Right atrium auricular region (tissue), 2 donors: ENCODE measurements at regions not wholly inside any gene's neighbourhood (a gene's known extent, or its start where the extent isn't known, plus 50 kb on each side); places are given as distances from the start of the nearest gene placed in this dataset.

Experiments used
- DNase-seq: peaks from one replicate; pipeline ENCODE4 v3.0.0-alpha.2; 2019; ENCODE audit warnings: low spot score
- H3K27ac ChIP-seq, 2 donors: fragments of 200-600 bp; sonication (generic); 1 replicate in 1 of 2; 2 replicates in 1 of 2; pipeline ENCODE4 v1.5.1; 2016 to 2019
- H3K27me3 ChIP-seq, 2 donors: fragments of 200-600 bp; sonication (generic); one replicate each; pipeline versions ENCODE4 v1.5.1 to v1.6.0; 2017 to 2019
- H3K36me3 ChIP-seq: fragments of 200-600 bp; sonication (generic); one replicate; pipeline ENCODE4 v1.5.1; 2016
- H3K4me1 ChIP-seq, 2 donors: fragments of 200-600 bp; sonication (generic); one replicate each; pipeline versions ENCODE4 v1.5.1 to v1.6.0; 2017 to 2019
- H3K4me3 ChIP-seq, 2 donors: fragments of 200-600 bp; sonication (generic); 1 replicate in 1 of 2; 2 replicates in 1 of 2; pipeline ENCODE4 v1.5.1; 2017 to 2019; ENCODE audit warnings: mild to moderate bottlenecking in 1 of 2, moderate library complexity in 1 of 2
- H3K9me3 ChIP-seq, 2 donors: fragments of 200-600 bp; sonication (generic); one replicate each; pipeline ENCODE4 v1.5.1; 2019
- TF ChIP-seq, protein P1 (sequence below), 2 donors: fragments of 200-600 bp; sonication (generic); IDR thresholded peaks; one replicate each; pipeline ENCODE4 v1.5.1; 2019; ENCODE audit warnings: antibody characterized with exemption in 2 of 2

- TF ChIP-seq, protein P1, sequence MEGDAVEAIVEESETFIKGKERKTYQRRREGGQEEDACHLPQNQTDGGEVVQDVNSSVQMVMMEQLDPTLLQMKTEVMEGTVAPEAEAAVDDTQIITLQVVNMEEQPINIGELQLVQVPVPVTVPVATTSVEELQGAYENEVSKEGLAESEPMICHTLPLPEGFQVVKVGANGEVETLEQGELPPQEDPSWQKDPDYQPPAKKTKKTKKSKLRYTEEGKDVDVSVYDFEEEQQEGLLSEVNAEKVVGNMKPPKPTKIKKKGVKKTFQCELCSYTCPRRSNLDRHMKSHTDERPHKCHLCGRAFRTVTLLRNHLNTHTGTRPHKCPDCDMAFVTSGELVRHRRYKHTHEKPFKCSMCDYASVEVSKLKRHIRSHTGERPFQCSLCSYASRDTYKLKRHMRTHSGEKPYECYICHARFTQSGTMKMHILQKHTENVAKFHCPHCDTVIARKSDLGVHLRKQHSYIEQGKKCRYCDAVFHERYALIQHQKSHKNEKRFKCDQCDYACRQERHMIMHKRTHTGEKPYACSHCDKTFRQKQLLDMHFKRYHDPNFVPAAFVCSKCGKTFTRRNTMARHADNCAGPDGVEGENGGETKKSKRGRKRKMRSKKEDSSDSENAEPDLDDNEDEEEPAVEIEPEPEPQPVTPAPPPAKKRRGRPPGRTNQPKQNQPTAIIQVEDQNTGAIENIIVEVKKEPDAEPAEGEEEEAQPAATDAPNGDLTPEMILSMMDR (IDR thresholded peaks at IDR 0.05): no peak
- Histone ChIP-seq H3K27ac (no peak overlapping the region), H3K4me1 (no peaks in the 10 kb centered on the region), H3K4me3 (no peak overlapping the region), H3K27me3 (no peaks in the 10 kb centered on the region), H3K36me3 (no peaks in the 10 kb centered on the region), H3K9me3 (no peaks in the 10 kb centered on the region)
- no peak for DNase-seq
These were observed 695.6 kb upstream of the GCFC2 start for GRCh38 chr2:76406134-76406855.

DNA sequence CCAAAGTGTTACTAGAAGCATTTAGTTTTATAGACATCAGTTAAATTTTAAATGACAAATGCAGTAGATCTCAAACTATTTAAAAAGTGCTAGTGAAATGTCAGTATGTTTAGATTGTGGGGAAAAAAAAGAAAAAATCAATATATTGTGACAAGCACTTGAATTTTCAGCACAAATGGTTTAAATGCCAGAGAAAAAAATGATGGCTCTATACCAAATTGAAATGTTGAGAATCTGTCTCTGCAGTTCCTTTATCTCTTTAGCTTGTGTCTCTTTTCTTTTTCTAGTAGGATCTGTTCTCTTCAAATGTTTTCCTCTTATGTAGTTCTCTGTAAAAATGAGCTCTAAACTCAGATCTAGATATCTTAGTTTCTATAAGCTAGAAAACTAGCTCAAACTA is 682.6 kb upstream of the GCFC2 start:
- TF ChIP-seq, protein P1 (IDR thresholded peaks at IDR 0.05): no peak
- no peaks in the 10 kb centered on the region for H3K27me3 ChIP-seq
- no peak for DNase-seq
- no peaks in the 10 kb centered on the region for H3K4me1 ChIP-seq
- H3K27ac ChIP-seq: no peak overlapping the region
- no peaks in the 10 kb centered on the region for H3K36me3 ChIP-seq
- no peak overlapping the region for H3K4me3 ChIP-seq
- H3K9me3 ChIP-seq: no peaks in the 10 kb centered on the region

DNA sequence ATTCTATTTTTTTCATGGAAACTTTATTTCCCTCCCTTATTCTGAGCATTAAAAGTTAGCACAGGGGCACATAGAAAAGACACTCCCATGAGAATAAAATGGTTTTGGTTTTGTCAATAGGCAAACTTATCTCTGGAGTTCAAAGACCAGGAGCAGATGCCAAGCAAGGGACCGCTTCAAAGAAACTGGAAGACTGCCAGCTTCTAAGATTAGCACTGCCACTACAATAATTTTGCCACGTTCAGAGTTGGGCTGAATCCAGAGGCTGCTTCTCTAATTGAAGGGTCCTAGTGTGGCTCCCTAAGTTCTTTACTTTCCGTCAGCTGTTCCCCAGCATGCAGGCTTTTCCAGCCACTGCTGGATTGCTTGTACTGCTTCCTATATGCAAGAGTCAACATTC is 681.0 kb upstream of the GCFC2 start:
- H3K4me1 ChIP-seq: no peaks in the 10 kb centered on the region
- TF ChIP-seq, protein P1 (IDR thresholded peaks at IDR 0.05): no peak
- no peak overlapping the region for H3K4me3 ChIP-seq
- no peak overlapping the region for H3K27ac ChIP-seq
- no peaks in the 10 kb centered on the region for H3K9me3 ChIP-seq
- no peaks in the 10 kb centered on the region for H3K27me3 ChIP-seq
- H3K36me3 ChIP-seq: no peaks in the 10 kb centered on the region
- DNase-seq: no peak

- Histone ChIP-seq H3K4me1 (no peaks in the 10 kb centered on the region), H3K9me3 (no peaks in the 10 kb centered on the region), H3K27ac (no peak overlapping the region), H3K4me3 (no peak overlapping the region), H3K36me3 (no peaks in the 10 kb centered on the region), H3K27me3 (no peaks in the 10 kb centered on the region)
- TF ChIP-seq, protein P1 (IDR thresholded peaks at IDR 0.05): no peak
- no peak for DNase-seq
These were observed 676.6 kb upstream of the GCFC2 start for GRCh38 chr2:76387294-76387693.

GRCh38 chr2:76385943-76386342 is 675.2 kb upstream of the GCFC2 start:
- Histone ChIP-seq H3K4me1 (no peaks in the 10 kb centered on the region), H3K27ac (no peak overlapping the region), H3K36me3 (no peaks in the 10 kb centered on the region), H3K9me3 (no peaks in the 10 kb centered on the region), H3K4me3 (no peak overlapping the region), H3K27me3 (no peaks in the 10 kb centered on the region)
- no peak for DNase-seq
- TF ChIP-seq, protein P1 (IDR thresholded peaks at IDR 0.05): no peak

DNA sequence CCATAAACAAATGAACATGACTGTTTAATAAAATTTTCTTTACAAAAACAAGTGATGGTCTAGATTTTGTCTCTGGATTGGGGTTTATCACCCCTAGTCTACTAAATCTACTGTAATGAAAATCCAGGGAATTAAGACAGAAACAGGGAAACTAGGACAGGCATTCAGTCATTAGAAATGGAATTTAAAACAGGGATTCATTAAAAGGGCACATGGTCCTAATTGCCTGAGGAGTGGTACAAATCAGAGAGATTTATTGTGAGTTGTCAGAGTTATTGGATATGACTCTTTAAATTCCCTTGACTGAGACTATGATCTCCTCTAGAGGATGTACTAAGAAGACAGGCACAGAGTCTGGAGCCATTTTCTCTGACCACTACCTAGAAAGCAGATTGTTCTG is 670.9 kb upstream of the GCFC2 start:
- H3K27me3 ChIP-seq: no peaks in the 10 kb centered on the region
- no peak overlapping the region for H3K27ac ChIP-seq
- H3K36me3 ChIP-seq: no peaks in the 10 kb centered on the region
- TF ChIP-seq, protein P1 (IDR thresholded peaks at IDR 0.05): no peak
- no peak for DNase-seq
- no peaks in the 10 kb centered on the region for H3K9me3 ChIP-seq
- no peak overlapping the region for H3K4me3 ChIP-seq
- H3K4me1 ChIP-seq: no peaks in the 10 kb centered on the region
